ENCODE measurements at regions not wholly inside any gene's neighbourhood (a gene's known extent, or its start where the extent isn't known, plus 50 kb on each side); places are given as distances from the start of the nearest gene placed in this dataset.
"Not testable (repeated sequence)": the region's sequence is repeated elsewhere in the genome, so short reads cannot be mapped to it uniquely, and the experiment has no call there.

DNA sequence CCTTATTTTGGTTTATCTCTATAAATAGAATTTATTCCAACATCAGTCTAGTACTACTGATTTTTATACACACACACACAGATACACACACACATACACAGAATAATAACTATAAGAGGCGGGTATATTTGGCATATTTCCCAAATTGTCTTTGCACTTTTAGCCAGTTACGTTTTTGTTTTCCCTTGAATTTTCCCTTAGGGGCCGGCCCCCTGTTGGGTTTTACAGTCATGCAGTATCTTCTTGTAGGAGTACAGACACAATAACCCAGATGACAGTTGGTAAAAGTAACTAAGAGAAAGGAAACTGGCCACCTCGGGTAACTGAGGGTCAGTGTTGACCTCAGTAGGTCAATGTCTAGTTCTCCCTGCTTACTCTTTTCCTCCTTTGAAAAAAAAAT lies 50.9 kb downstream of the DISP1 start:
- no peak for DNase-seq (ENCODE audit: low spot score)

- DNase-seq (ENCODE audit: low spot score), result no peak
Observed at GRCh38 chr1:222867316-222867715, 52.5 kb downstream of the DISP1 start.

DNA sequence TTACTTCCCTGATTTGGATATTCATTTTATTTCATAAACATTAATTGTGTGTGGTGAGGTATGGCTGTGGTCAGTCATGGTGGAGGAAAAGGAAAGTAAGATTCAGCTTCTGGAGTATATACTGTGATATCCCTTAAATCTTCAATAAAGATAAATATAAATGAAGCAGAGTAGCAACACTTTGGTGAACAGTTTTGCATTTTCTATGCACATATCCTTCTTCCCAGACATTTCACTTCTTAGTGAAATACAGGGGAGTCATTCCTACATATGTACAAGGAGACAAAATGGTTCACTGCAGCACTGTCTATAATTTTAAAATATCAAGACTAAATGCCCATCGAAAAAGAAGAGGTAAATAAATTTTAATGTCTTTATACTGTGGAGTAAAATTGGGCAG lies 61.3 kb downstream of the DISP1 start:
- DNase-seq (ENCODE audit: low spot score), result no peak

GRCh38 chr1:222877854-222878253 lies 63.0 kb downstream of the DISP1 start:
- no peak for DNase-seq (ENCODE audit: low spot score)

GRCh38 chr1:222880587-222880986 lies 65.7 kb downstream of the DISP1 start:
- DNase-seq (ENCODE audit: low spot score), result no peak

DNA sequence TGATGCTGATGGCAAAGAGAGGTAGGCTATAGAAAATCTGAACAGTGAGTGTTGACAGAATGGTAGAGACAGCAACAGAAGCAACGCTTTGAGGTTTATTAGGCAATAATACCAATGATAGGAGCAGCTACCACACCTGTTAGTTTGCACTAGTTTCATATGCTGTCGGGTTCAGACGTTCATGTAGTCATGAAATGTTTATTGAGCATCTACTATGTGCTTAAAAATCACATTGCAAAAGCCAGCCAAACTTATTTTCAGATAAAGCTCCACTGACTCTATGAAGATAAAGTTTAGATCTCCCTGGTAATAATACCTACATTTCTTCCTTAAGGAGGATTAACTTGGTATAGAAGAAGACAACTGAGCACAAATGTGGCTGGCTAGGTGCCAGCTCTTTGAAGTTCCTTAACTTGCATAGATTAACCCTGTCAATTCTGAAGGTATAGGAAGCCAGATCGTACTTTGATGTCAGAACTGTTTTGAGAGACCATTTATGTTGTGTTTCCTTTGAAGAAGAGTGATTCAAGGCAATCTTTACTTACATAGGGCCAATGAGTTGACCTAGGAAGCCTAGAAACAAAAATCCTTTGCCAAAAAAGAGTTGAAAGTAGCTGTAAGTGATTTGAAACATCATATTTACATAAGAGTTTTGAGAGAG lies 71.5 kb downstream of the DISP1 start:
- DNase-seq (ENCODE audit: low spot score), result no peak

GRCh38 chr1:222886878-222887351 lies 72.1 kb downstream of the DISP1 start:
- no peak for DNase-seq (ENCODE audit: low spot score)

DNA sequence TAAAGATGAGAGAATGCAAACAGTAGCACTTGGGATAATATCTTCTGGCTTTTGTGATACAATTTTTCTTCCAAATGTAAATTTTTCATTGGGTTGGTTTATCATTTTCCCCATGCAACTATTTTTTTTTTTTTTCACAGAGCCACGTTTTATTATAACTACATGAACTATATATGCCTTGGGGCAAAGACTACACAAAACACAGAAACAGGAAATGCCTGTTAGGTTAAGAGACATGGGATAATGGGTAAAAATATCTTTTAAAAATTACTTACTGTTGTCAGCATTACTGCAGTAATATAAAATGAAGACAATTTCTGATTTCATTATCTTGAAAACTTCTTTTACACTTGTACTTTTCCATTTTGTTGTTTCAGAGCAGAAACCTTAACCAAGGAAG lies 74.6 kb downstream of the DISP1 start:
- no peak for DNase-seq (ENCODE audit: low spot score)

DNA sequence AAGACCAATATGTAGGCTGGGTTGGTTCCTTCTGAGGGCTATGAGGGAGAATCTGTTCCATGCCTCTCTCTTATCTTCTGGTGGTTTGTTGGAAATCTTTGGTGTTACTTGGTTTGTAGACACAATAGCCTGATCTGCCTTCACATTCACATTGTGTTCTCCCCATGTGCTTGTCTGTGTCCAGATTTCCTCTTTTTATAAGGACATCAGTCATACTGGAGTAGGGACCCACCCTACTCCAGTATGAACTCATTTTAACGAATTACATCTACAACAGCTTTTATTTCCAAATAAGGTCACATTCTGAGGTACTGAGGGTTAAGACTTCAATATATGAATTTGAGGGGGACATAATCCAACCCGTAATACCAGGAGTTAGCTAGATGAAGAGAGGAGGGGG lies 75.9 kb downstream of the DISP1 start:
- DNase-seq (ENCODE audit: low spot score), result no peak

- no peak for DNase-seq (ENCODE audit: low spot score)
Observed at GRCh38 chr1:222891578-222891977, 76.7 kb downstream of the DISP1 start.

DNA sequence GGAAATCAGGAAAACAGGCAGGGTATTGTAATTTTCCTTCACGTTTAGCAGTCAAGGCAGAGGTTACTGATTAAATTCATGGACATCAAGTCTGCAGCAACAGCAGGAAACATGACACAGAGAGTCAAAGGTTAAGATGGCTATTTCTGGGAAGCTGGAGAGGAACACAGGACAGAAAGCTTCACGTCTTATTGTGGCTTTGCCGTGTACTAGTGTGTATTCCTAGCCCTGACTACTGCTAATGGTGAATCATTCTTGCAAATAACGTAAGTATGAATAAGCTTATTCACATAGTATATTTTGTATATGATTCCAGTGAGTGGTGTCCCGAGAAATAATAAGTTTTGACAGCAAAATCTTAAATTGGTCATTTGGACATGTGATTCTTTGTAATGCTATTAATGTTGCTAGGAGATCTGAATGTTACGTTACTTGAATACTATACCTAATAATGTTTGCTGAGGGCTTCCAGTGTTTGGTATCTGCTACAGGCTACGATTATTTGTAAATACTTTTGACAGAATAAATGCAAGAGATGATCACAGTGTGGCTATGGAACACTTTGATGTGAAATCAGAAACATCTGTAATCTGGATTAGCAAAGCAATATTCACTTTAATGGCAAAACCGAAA lies 77.4 kb downstream of the DISP1 start:
- no peak for DNase-seq (ENCODE audit: low spot score)

DNA sequence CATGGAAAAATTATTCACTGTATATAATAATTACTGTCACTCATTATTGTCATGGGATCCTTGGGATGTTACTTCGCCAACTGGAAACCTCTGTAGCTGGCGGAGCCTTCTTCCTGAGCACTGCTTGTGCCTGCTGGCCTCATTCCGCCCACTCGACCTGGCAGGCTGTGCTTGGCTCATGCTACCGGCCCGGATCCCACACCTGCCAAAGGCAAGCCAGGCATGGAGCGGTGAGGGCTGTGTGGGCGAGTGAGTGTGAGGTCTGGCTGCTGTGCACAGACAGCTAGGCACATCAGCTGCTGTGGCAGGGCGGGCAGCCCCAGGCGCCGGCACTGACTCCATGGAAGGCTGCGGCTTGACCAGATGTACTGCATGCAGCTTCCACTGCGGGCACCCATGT lies 78.4 kb downstream of the DISP1 start:
- DNase-seq (ENCODE audit: low spot score), result no peak

DNA sequence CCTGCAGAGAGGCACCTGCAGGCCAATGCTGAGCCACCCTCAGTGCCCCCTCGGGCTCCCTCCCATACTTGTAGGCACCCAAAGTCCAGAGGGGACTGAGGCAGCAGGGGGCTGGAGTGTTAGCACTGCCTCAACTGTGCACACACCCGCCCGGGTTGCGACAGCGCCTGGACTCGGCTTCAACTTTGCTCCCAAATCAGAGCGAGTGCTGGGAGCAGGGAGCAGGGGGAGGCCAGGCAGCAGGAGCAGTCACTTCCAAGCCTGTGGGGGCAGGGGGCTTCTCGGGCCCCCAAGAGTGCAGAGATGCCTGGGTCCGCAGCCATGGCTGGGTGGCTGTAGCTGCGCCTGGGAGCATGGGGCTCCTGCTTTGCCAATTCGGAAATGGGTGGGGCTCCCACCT lies 79.5 kb downstream of the DISP1 start:
- DNase-seq (ENCODE audit: low spot score), result no peak

GRCh38 chr1:222896630-222897526 lies 82.0 kb downstream of the DISP1 start:
- DNase-seq (ENCODE audit: low spot score), result no peak

- DNase-seq (ENCODE audit: low spot score), result no peak
Observed at GRCh38 chr1:222897527-222898190, 82.8 kb downstream of the DISP1 start.

DNA sequence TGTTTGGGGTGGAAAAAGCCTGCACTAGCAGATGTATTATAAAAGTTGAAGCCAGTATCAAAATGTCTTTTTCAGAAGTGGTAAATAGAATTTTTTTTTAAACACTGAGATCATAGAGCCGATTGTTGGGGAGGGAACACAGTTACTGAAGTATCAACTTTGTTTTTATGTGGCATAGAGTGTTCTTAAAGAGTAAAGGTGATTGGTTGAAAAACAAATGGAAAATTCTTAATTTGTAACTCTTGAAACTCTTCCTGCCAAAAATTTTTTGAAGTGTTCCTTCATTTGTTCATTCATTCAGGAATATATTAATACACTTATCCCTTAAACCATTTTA lies 83.3 kb downstream of the DISP1 start:
- no peak for DNase-seq (ENCODE audit: low spot score)

DNA sequence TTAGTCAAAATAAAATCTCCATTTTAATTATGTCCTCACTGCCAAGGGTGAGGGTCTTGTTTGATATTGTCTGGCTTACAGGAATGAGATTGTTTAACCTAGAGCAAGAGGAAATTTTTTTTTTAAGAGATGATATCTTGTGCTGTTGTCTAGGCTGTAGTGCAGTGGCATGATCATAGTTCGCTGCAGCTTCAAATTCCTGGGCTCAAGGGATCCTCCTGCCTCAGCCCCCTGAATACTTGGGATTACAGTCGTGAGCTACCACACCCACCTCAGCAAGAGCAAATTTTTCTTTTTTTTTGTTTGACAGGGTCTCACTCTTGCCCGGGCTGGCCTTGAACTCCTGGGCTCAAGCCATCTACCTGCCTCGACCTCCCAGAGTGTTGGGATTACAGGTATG lies 84.6 kb downstream of the DISP1 start:
- no peak for DNase-seq (ENCODE audit: low spot score)

DNA sequence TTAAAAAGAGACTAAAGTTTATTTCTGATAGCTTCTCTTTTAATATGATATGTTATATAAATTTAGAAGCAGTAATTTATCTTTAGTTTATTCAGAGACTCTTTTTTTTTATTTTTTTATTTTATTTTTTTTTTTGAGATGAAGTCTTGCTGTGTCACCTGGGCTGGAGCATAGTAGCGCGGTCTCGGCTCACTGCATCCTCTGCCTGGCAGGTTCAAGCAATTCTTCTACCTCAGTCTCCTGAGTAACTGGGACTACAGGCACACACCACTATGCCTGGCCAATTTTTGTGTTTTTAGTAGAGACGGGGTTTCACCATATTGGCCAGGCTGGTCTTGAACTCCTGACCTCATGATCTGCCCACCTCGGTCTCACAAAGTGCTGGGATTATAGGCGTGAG lies 89.6 kb downstream of the DISP1 start:
- no peak for DNase-seq (ENCODE audit: low spot score)

GRCh38 chr1:222905151-222905550 lies 90.3 kb downstream of the DISP1 start:
- DNase-seq (ENCODE audit: low spot score), result no peak

DNA sequence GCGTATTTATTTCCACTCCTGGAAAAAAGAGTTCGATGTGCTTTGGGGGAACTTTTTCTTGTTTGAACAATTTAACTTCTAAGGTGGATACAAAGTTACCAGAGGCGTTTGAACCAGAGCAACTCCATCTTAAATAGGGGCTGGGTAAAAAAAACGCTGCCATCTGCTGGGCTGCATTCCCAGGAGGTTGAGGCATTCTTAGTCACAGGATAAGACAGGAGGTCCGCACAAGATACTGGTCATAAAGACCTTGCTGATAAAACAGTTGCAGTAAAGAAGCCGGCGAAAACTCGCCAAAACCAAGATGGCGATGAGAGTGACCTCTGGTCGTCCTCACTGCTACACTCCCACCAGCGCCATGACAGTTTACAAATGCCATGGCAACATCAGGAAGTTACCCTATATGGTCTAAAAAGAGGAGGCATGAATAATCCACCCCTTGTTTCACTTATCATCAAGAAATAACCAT lies 91.5 kb downstream of the DISP1 start:
- DNase-seq (ENCODE audit: low spot score), result not testable (repeated sequence)

GRCh38 chr1:222909586-222909985 lies 94.7 kb downstream of the DISP1 start:
- DNase-seq (ENCODE audit: low spot score), result peak; percentile 51

DNA sequence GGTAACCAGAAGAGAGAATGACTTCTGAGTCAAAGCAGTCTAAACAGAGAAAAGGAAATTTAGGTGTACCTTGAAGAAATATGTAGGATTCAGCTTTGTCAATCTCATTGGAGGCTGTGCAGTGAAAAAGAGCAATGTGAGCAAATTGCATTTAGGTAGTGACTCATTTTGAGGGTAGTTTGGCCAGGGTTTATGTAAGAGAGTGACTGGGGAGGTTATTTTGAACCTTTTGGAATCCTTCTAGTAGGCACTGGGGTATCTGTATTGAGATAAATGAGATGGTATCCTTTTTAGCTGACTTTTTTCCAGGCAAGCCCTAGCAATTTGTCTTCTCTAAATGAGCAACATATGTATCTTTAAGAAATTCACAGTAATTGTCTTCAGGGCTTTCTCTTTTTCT lies 95.9 kb downstream of the DISP1 start:
- no peak for DNase-seq (ENCODE audit: low spot score)
